Left lung (tissue), 4 donors: ENCODE measurements at regions not wholly inside any gene's neighbourhood (a gene's known extent, or its start where the extent isn't known, plus 50 kb on each side); places are given as distances from the start of the nearest gene placed in this dataset.

Experiments
- ATAC-seq: fragments of 200-7000 bp; cut with Tn5 transposase; one replicate; pipeline ENCODE4 v1.9.1; 2020; ENCODE audit warnings: moderate library complexity
- DNase-seq, 4 donors: peaks; one replicate each; pipeline ENCODE4 v3.0.0-alpha.2; 2013 to 2020
- H3K27ac ChIP-seq, 2 donors: fragments of 200-600 bp; sonication (generic) in 1 of 2; one replicate each; pipeline versions ENCODE4 v1.5.0 to v1.8.0; 2020 to 2021
- H3K27me3 ChIP-seq, 2 donors: fragments of 200-600 bp; sonication (generic) in 1 of 2; one replicate each; pipeline versions ENCODE4 v1.5.0 to v1.8.0; 2020 to 2021
- H3K36me3 ChIP-seq, 2 donors: fragments of 200-600 bp; sonication (generic) in 1 of 2; one replicate each; pipeline versions ENCODE4 v1.5.0 to v1.8.0; 2020 to 2021
- H3K4me1 ChIP-seq, 2 donors: fragments of 200-600 bp; one replicate each; pipeline ENCODE4 v1.8.0; 2021
- H3K4me3 ChIP-seq, 2 donors: fragments of 200-600 bp; sonication (generic) in 1 of 2; one replicate each; pipeline versions ENCODE4 v1.5.0 to v1.8.0; 2020 to 2021; ENCODE audit warnings: mild to moderate bottlenecking in 1 of 2
- H3K9me3 ChIP-seq, 2 donors: fragments of 200-600 bp; sonication (generic) in 1 of 2; one replicate each; pipeline versions ENCODE4 v1.5.0 to v1.8.0; 2020 to 2021
- CTCF ChIP-seq, 2 donors: fragments of 200-600 bp; sonication (generic) in 1 of 2; IDR thresholded peaks; one replicate each; pipeline versions ENCODE4 v1.5.0 to v1.8.0; 2021; ENCODE audit warnings: antibody characterized with exemption in 2 of 2
- intact Hi-C, 2 donors: fragments of 100-400 bp; cut with DNase I; formaldehyde crosslinking; loops; one replicate each; pipeline versions ENCODE4 v1.11.2 to v1.14.2; 2022
- donor health status: DM: no; HTN: yes; CAD: no.
- donor health status: DM: no; HTN: no; CAD: no.

- ATAC-seq, result no peak
- H3K36me3 ChIP-seq, result no peaks in the 10 kb centered on the region
- intact Hi-C loops, result no loop called here
These were observed 232.5 kb upstream of the EEF2KMT start for GRCh38 chr16:5330058-5330457.

GRCh38 chr16:5328546-5328945 lies 231.0 kb upstream of the EEF2KMT start:
- H3K36me3 ChIP-seq, result no peaks in the 10 kb centered on the region
- ATAC-seq (no peak), DNase-seq (no peak)
- peaks cover 0 to 4% of the 10 kb centered on the region in 2 donors for H3K9me3 ChIP-seq
- intact Hi-C loops, result no loop called here
- no peak overlapping the region for H3K4me3 ChIP-seq
- H3K27ac ChIP-seq, result no peak overlapping the region
- H3K4me1 ChIP-seq, result no peaks in the 10 kb centered on the region
- no peak for TF ChIP-seq CTCF (IDR thresholded peaks at IDR 0.05)
- H3K27me3 ChIP-seq, result no peaks in the 10 kb centered on the region

More at GRCh38 chr16:5330058-5330457, 232.5 kb upstream of the EEF2KMT start:
- Histone ChIP-seq H3K27me3 (no peaks in the 10 kb centered on the region), H3K4me3 (no peak overlapping the region), H3K27ac (no peak overlapping the region), H3K9me3 (peaks cover 0 to 4% of the 10 kb centered on the region in 2 donors), H3K4me1 (no peaks in the 10 kb centered on the region)
- TF ChIP-seq CTCF (IDR thresholded peaks at IDR 0.05), result no peak
- DNase-seq, result no peak

- Histone ChIP-seq H3K27ac (no peak overlapping the region), H3K36me3 (no peaks in the 10 kb centered on the region), H3K9me3 (peaks cover 0 to 3% of the 10 kb centered on the region in 2 donors), H3K4me1 (no peaks in the 10 kb centered on the region), H3K27me3 (no peaks in the 10 kb centered on the region), H3K4me3 (no peak overlapping the region)
- no peak for TF ChIP-seq CTCF (IDR thresholded peaks at IDR 0.05)
- intact Hi-C loops, result no loop called here
- ATAC-seq (no peak), DNase-seq (no peak)
These were observed 228.8 kb upstream of the EEF2KMT start for GRCh38 chr16:5326395-5326794.

GRCh38 chr16:5325932-5326331 lies 228.3 kb upstream of the EEF2KMT start:
- no peak overlapping the region for H3K4me3 ChIP-seq
- no peak overlapping the region for H3K27ac ChIP-seq
- no peak for ATAC-seq
- intact Hi-C loops, result no loop called here
- DNase-seq, result no peak
- no peaks in the 10 kb centered on the region for H3K36me3 ChIP-seq
- no peaks in the 10 kb centered on the region for H3K4me1 ChIP-seq
- H3K9me3 ChIP-seq, result peaks cover 0 to 2% of the 10 kb centered on the region in 2 donors
- no peak for TF ChIP-seq CTCF (IDR thresholded peaks at IDR 0.05)
- no peaks in the 10 kb centered on the region for H3K27me3 ChIP-seq

GRCh38 chr16:5323284-5324141 lies 225.9 kb upstream of the EEF2KMT start:
- no peak for ATAC-seq
- intact Hi-C loops, result no loop called here

More at GRCh38 chr16:5323284-5324141, 225.9 kb upstream of the EEF2KMT start:
- Histone ChIP-seq H3K4me3 (no peak overlapping the region), H3K27ac (no peak overlapping the region), H3K27me3 (no peaks in the 10 kb centered on the region), H3K36me3 (no peaks in the 10 kb centered on the region), H3K4me1 (no peaks in the 10 kb centered on the region), H3K9me3 (peaks cover 0 to 5% of the 10 kb centered on the region in 2 donors)
- no peak for DNase-seq
- TF ChIP-seq CTCF (IDR thresholded peaks at IDR 0.05), result no peak
